A673 (cell line): ENCODE measurements at regions not wholly inside any gene's neighbourhood (a gene's known extent, or its start where the extent isn't known, plus 50 kb on each side); places are given as distances from the start of the nearest gene placed in this dataset.

ENCODE experiments used
- BruUV-seq: library from RNA; stranded (reverse); fragments of 400-500 nt; replicated peaks from 2 replicates; lab custom pipeline; 2021; lab: Mats Ljungman, UMichigan
- CTCF ChIA-PET: fragments of 300-600 bp; sonication (Branson Sonifier 250); formaldehyde crosslinking; loops from one replicate; lab custom pipeline; 2022; ENCODE audit warnings: antibody characterized with exemption; lab: Charles Lee
- POLR2A ChIA-PET: fragments of 300-600 bp; sonication (Branson Sonifier 250); formaldehyde crosslinking; loops from one replicate; lab custom pipeline; 2022; ENCODE audit warnings: antibody characterized with exemption; ENCODE audit not compliant: low non-redundant PET; lab: Charles Lee
- DNase-seq: peaks from one replicate; pipeline ENCODE4 v3.0.0-alpha.2; 2015; ENCODE audit warnings: low spot score
- H3K27ac ChIP-seq: fragments of 200-600 bp; sonication (generic); 2 replicates; pipeline ENCODE4 v1.5.1; 2016; ENCODE audit warnings: mixed run types, low read depth, mild to moderate bottlenecking, mixed read lengths, antibody characterized with exemption, low read length; ENCODE audit not compliant: poor library complexity, severe bottlenecking
- H3K27me3 ChIP-seq: fragments of 200-600 bp; sonication (generic); replicated peaks from 2 replicates; pipeline ENCODE4 v1.6.1; 2017; ENCODE audit warnings: mixed run types, low read depth, mild to moderate bottlenecking, mixed read lengths, antibody characterized with exemption, low read length; ENCODE audit not compliant: insufficient read depth, poor library complexity
- H3K36me3 ChIP-seq: fragments of 200-600 bp; sonication (generic); 2 replicates; pipeline ENCODE4 v1.6.1; 2016; ENCODE audit warnings: mixed run types, mild to moderate bottlenecking, mixed read lengths, antibody characterized with exemption, low read length; ENCODE audit not compliant: insufficient read depth, poor library complexity, severe bottlenecking
- H3K4me1 ChIP-seq: fragments of 200-600 bp; sonication (generic); 2 replicates; pipeline ENCODE4 v1.6.1; 2017; ENCODE audit warnings: mixed run types, mild to moderate bottlenecking, mixed read lengths, antibody characterized with exemption, low read length; ENCODE audit not compliant: insufficient read depth, poor library complexity, severe bottlenecking
- H3K4me3 ChIP-seq: fragments of 200-600 bp; sonication (generic); 2 replicates; pipeline ENCODE4 v1.5.1; 2016; ENCODE audit warnings: low read depth, mixed run types, mild to moderate bottlenecking, mixed read lengths, low read length; ENCODE audit not compliant: poor library complexity, severe bottlenecking
- H3K9me3 ChIP-seq: fragments of 200-600 bp; sonication (generic); 2 replicates; pipeline ENCODE4 v1.6.1; 2016; ENCODE audit warnings: mixed run types, low read depth, mild to moderate bottlenecking, mixed read lengths, antibody characterized with exemption, low read length; ENCODE audit not compliant: poor library complexity, severe bottlenecking
- CTCF ChIP-seq: fragments of 300-800, 200-600 bp; sonication (generic); conservative IDR thresholded peaks from 2 replicates; pipeline ENCODE4 v1.5.1; 2017; ENCODE audit warnings: low read depth, mild to moderate bottlenecking, antibody characterized with exemption, low read length, moderate library complexity, mixed read lengths
- EZH2 ChIP-seq: fragments of 200-600 bp; sonication (generic); IDR thresholded peaks from 2 replicates; pipeline ENCODE4 v1.6.1; 2017; ENCODE audit warnings: borderline replicate concordance, low read depth, mild to moderate bottlenecking, mixed read lengths, antibody characterized with exemption, low read length; ENCODE audit not compliant: poor library complexity, severe bottlenecking
- intact Hi-C: fragments of 100-400 bp; cut with micrococcal nuclease; formaldehyde crosslinking; loops from one replicate; pipeline ENCODE4 v1.10.0; 2022; ENCODE audit not compliant: unreplicated experiment

DNA sequence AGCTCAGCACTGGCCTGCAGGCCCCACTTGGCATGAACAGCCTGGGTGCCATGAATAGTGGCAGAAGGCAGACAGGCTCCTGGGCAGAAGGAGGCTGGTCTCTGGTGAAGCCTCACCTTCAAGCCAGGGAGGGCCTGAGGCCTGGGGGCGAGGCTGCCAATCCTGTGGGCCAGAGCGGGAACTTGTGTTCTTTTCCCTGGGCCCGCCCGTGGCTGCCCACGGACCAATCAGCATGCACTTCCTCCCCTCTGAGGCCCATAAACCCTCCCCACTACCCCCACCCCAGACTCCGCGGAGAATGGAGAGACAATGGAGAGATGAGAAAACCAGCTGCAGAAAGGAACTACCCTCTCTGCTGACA lies 283.8 kb upstream of the ROBO1 start:
- TF ChIP-seq CTCF (no peak), EZH2 (no peak)
- Histone ChIP-seq H3K36me3 (no peaks in the 10 kb centered on the region), H3K9me3 (no peaks in the 10 kb centered on the region), H3K27me3 (no peaks in the 10 kb centered on the region), H3K27ac (no peak overlapping the region), H3K4me1 (no peaks in the 10 kb centered on the region), H3K4me3 (no peak overlapping the region)
- no TSS peak for BruUV-seq
- ChIA-PET POLR2A (no interaction called here), CTCF (no interaction called here)
- DNase-seq = no peak
- intact Hi-C loops = no loop called here

DNA sequence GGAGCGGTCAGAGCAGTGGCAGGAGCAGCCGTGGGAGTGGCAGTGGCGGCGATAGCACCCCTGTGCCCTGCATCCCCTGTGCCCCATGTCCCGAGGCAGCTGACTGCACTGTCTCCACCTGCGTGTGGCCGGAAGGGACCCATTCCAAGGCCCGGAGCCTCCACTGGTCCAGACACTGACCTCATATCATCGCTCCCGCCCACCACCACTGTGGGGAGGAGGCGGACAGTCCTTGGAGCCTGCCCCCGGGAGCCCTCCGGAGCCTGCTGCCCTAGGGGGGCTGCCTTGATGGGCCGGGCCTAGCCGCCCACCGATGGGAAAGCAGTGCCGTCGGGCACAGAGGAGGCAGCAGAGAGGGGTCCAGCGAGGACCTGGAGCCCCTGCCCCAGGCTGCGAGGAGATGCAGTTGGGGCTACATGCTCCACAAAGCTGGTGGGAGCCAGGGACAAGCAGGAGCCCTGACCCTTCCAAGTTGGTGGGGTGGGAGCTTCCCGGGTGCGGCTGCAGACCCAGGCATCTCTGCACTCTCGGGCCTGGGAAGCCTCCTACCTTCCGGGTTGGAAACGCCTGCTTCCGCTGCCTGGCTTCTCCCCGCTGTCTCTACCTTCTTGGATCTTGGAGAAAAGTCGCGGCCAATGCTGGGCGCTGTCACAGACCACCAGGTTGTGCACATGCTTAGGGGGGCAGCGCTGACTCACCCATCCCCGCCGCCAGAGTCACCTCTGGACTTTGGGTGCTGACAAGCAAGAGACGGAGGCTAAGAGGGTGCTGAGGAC lies 283.2 kb upstream of the ROBO1 start:
- Histone ChIP-seq H3K4me3 (no peak overlapping the region), H3K4me1 (no peaks in the 10 kb centered on the region), H3K27me3 (no peaks in the 10 kb centered on the region), H3K27ac (no peak overlapping the region), H3K9me3 (no peaks in the 10 kb centered on the region), H3K36me3 (no peaks in the 10 kb centered on the region)
- intact Hi-C loops = no loop called here
- no peak for DNase-seq
- ChIA-PET POLR2A (no interaction called here), CTCF (no interaction called here)
- TF ChIP-seq EZH2 = no peak
- TF ChIP-seq CTCF = no peak
- no TSS peak for BruUV-seq

- no TSS peak for BruUV-seq
- Histone ChIP-seq H3K27ac (no peak overlapping the region), H3K4me3 (no peak overlapping the region), H3K9me3 (no peaks in the 10 kb centered on the region), H3K36me3 (no peaks in the 10 kb centered on the region), H3K27me3 (no peaks in the 10 kb centered on the region), H3K4me1 (no peaks in the 10 kb centered on the region)
- TF ChIP-seq CTCF = no peak
- TF ChIP-seq EZH2 = no peak
- ChIA-PET POLR2A (no interaction called here), CTCF (no interaction called here)
- DNase-seq = no peak
- intact Hi-C loops = no loop called here
Observed at GRCh38 chr3:80043226-80043625, 275.4 kb upstream of the ROBO1 start.
